ENCODE measurements at regions not wholly inside any gene's neighbourhood (a gene's known extent, or its start where the extent isn't known, plus 50 kb on each side); places are given as distances from the start of the nearest gene placed in this dataset.

- 0% methylated on average over 3 of the region's 3 CpGs for WGBS (ENCODE audit: insufficient coverage, insufficient replicate concordance, low lambda C conversion rate, missing lambda C conversion rate)
- H3K79me2 ChIP-seq (ENCODE audit: control insufficient read depth, insufficient read depth, low read length): no peaks in the 10 kb centered on the region
- in situ Hi-C loops (cut with MboI): no loop called here
- no peaks in the 10 kb centered on the region for H4K20me1 ChIP-seq (ENCODE audit: control insufficient read depth, insufficient read depth)
- H3K4me2 ChIP-seq (ENCODE audit: control insufficient read depth, insufficient read depth): no peak overlapping the region
- H2AFZ ChIP-seq (ENCODE audit: control insufficient read depth, low read depth, low read length): no peak overlapping the region
- SMC1A ChIA-PET (ENCODE audit: uncharacterized antibody, unreplicated experiment): interaction anchor here (1.2 kb wide), 1 partner anchor 14 kb away, joined by 5 read pairs; no protein-coding TSS in a partner anchor
- peak; percentile 31; the same call in 2 of the 3 replicates for ATAC-seq
- intact Hi-C loops (cut with micrococcal nuclease; ENCODE audit: unreplicated experiment): no loop called here
- H3K27ac ChIP-seq (ENCODE audit: control insufficient read depth, insufficient read depth): no peak overlapping the region
- H3K9ac ChIP-seq (ENCODE audit: control insufficient read depth, insufficient read depth, low read length): no peak overlapping the region
- CTCF ChIA-PET: interaction anchor here (0.7 kb wide), 1 partner anchor 323 kb away, joined by 3 read pairs; no protein-coding TSS in a partner anchor
- H3K4me1 ChIP-seq (ENCODE audit: control insufficient read depth, insufficient read depth, low read length): no peaks in the 10 kb centered on the region
- FAIRE-seq: peak; percentile 7
- POLR2A ChIA-PET: no interaction called here
- H3K36me3 ChIP-seq (ENCODE audit: control insufficient read depth in 2 of 2, insufficient read depth in 2 of 2, low read length in 1 of 2): no peaks in the 10 kb centered on the region
- H3K4me3 ChIP-seq: no peak overlapping the region
- TF ChIP-seq IKZF2 (IDR thresholded peaks at IDR 0.05) (0 out of 4 replicates have a peak, but pooled peaks of 1 of the 2 experiments have one; percentile 14), MEF2B (IDR thresholded peaks at IDR 0.05; ENCODE audit: partially characterized antibody, poor library complexity, severe bottlenecking) (peak; percentile 59), ATF3 (IDR thresholded peaks at IDR 0.05; ENCODE audit: borderline replicate concordance, extremely low read depth, low read depth, low read length) (no peak)
- TF ChIP-seq, protein P1, sequence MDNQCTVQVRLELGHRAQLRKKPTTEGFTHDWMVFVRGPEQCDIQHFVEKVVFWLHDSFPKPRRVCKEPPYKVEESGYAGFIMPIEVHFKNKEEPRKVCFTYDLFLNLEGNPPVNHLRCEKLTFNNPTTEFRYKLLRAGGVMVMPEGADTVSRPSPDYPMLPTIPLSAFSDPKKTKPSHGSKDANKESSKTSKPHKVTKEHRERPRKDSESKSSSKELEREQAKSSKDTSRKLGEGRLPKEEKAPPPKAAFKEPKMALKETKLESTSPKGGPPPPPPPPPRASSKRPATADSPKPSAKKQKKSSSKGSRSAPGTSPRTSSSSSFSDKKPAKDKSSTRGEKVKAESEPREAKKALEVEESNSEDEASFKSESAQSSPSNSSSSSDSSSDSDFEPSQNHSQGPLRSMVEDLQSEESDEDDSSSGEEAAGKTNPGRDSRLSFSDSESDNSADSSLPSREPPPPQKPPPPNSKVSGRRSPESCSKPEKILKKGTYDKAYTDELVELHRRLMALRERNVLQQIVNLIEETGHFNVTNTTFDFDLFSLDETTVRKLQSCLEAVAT (IDR thresholded peaks at IDR 0.05): no peak
- no peaks in the 10 kb centered on the region for H3K9me3 ChIP-seq (replicated peaks; ENCODE audit: control insufficient read depth, insufficient read depth, low read length)
- RAD21 ChIA-PET (ENCODE audit: unreplicated experiment): no interaction called here
- DNase-seq (ENCODE audit: low read depth, low spot score): peak; percentile 8
- H3K27me3 ChIP-seq (replicated peaks in 1 of 2; ENCODE audit: control insufficient read depth in 2 of 2, insufficient read depth in 2 of 2, low read length in 1 of 2): no peaks in the 10 kb centered on the region
- no TSS peak for BruUV-seq (replicated peaks)
Measured at GRCh38 chr4:81756973-81757372, 285.3 kb upstream of the RASGEF1B start.

- 9% methylated on average over 2 of the region's 2 CpGs for WGBS (ENCODE audit: insufficient coverage, insufficient replicate concordance, low lambda C conversion rate, missing lambda C conversion rate)
- no peak overlapping the region for H3K9ac ChIP-seq (ENCODE audit: control insufficient read depth, insufficient read depth, low read length)
- CTCF ChIA-PET: no interaction called here
- SMC1A ChIA-PET (ENCODE audit: uncharacterized antibody, unreplicated experiment): no interaction called here
- no peak for ATAC-seq
- FAIRE-seq: no peak
- no peak overlapping the region for H3K4me3 ChIP-seq
- RAD21 ChIA-PET (ENCODE audit: unreplicated experiment): no interaction called here
- H3K27me3 ChIP-seq (replicated peaks in 1 of 2; ENCODE audit: control insufficient read depth in 2 of 2, insufficient read depth in 2 of 2, low read length in 1 of 2): no peaks in the 10 kb centered on the region
- no peak for DNase-seq (ENCODE audit: low read depth, low spot score)
- H3K4me2 ChIP-seq (ENCODE audit: control insufficient read depth, insufficient read depth): no peak overlapping the region
- in situ Hi-C loops (cut with MboI) (no loop called here), intact Hi-C loops (cut with micrococcal nuclease; ENCODE audit: unreplicated experiment) (no loop called here)
- no peaks in the 10 kb centered on the region for H3K79me2 ChIP-seq (ENCODE audit: control insufficient read depth, insufficient read depth, low read length)
- no peak overlapping the region for H2AFZ ChIP-seq (ENCODE audit: control insufficient read depth, low read depth, low read length)
- H3K4me1 ChIP-seq (ENCODE audit: control insufficient read depth, insufficient read depth, low read length): no peaks in the 10 kb centered on the region
- no peak overlapping the region for H3K27ac ChIP-seq (ENCODE audit: control insufficient read depth, insufficient read depth)
- no peaks in the 10 kb centered on the region for H3K36me3 ChIP-seq (ENCODE audit: control insufficient read depth in 2 of 2, insufficient read depth in 2 of 2, low read length in 1 of 2)
- POLR2A ChIA-PET: no interaction called here
- H3K9me3 ChIP-seq (replicated peaks; ENCODE audit: control insufficient read depth, insufficient read depth, low read length): no peaks in the 10 kb centered on the region
- BruUV-seq (replicated peaks): no TSS peak
- no peaks in the 10 kb centered on the region for H4K20me1 ChIP-seq (ENCODE audit: control insufficient read depth, insufficient read depth)
- TF ChIP-seq HCFC1 (IDR thresholded peaks at IDR 0.05; ENCODE audit: low read length) (no peak), GATAD2B (conservative IDR thresholded peaks at IDR 0.05; ENCODE audit: low read depth) (no peak), MEF2A (IDR thresholded peaks at IDR 0.05; ENCODE audit: insufficient read depth, low read depth, low read length) (no peak), SMARCA5 (IDR thresholded peaks at IDR 0.05) (no peak), CREB1 (IDR thresholded peaks at IDR 0.05; ENCODE audit: low read depth) (no peak), POLR2A (IDR thresholded peaks at IDR 0.05; ENCODE audit: low read depth, low read length) (no peak), SUPT20H (IDR thresholded peaks at IDR 0.05; ENCODE audit: borderline replicate concordance, control insufficient read depth, low read depth, low read length) (no peak)
- TF ChIP-seq, protein P2, sequence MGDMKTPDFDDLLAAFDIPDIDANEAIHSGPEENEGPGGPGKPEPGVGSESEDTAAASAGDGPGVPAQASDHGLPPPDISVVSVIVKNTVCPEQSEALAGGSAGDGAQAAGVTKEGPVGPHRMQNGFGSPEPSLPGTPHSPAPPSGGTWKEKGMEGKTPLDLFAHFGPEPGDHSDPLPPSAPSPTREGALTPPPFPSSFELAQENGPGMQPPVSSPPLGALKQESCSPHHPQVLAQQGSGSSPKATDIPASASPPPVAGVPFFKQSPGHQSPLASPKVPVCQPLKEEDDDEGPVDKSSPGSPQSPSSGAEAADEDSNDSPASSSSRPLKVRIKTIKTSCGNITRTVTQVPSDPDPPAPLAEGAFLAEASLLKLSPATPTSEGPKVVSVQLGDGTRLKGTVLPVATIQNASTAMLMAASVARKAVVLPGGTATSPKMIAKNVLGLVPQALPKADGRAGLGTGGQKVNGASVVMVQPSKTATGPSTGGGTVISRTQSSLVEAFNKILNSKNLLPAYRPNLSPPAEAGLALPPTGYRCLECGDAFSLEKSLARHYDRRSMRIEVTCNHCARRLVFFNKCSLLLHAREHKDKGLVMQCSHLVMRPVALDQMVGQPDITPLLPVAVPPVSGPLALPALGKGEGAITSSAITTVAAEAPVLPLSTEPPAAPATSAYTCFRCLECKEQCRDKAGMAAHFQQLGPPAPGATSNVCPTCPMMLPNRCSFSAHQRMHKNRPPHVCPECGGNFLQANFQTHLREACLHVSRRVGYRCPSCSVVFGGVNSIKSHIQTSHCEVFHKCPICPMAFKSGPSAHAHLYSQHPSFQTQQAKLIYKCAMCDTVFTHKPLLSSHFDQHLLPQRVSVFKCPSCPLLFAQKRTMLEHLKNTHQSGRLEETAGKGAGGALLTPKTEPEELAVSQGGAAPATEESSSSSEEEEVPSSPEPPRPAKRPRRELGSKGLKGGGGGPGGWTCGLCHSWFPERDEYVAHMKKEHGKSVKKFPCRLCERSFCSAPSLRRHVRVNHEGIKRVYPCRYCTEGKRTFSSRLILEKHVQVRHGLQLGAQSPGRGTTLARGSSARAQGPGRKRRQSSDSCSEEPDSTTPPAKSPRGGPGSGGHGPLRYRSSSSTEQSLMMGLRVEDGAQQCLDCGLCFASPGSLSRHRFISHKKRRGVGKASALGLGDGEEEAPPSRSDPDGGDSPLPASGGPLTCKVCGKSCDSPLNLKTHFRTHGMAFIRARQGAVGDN (IDR thresholded peaks at IDR 0.05): no peak
Measured at GRCh38 chr4:81756042-81756441, 284.3 kb upstream of the RASGEF1B start.

All from GM12878 (cell line).